ENCODE measurements at regions not wholly inside any gene's neighbourhood (a gene's known extent, or its start where the extent isn't known, plus 50 kb on each side); places are given as distances from the start of the nearest gene placed in this dataset.

- Histone ChIP-seq H3K27me3 (ENCODE audit: control insufficient read depth, insufficient read depth, low read length) (no peaks in the 10 kb centered on the region), H3K27ac (ENCODE audit: low read depth, low read length) (no peak overlapping the region), H3K4me3 (ENCODE audit: low read depth, low read length) (no peak overlapping the region), H3K9me3 (ENCODE audit: control insufficient read depth, insufficient read depth, low read length) (peaks cover 2% of the 10 kb centered on the region; the same call in 1 of the 2 replicates)
- no peak for TF ChIP-seq CTCF (IDR thresholded peaks at IDR 0.05; ENCODE audit: low read depth, low read length)
- DNase-seq (ENCODE audit: low read depth, low spot score): no peak
- ChIA-PET CTCF (interaction anchor here (1.2 kb wide), 1 partner anchor 36 kb away, joined by 3 read pairs; no protein-coding TSS in a partner anchor), POLR2A (no interaction called here)
Measured at GRCh38 chr1:229191066-229191674, 79.7 kb upstream of the RAB4A start.

- CTCF ChIA-PET: interaction anchor here (1.2 kb wide), 1 partner anchor 35 kb away, joined by 3 read pairs; no protein-coding TSS in a partner anchor
- Histone ChIP-seq H3K27me3 (ENCODE audit: control insufficient read depth, insufficient read depth, low read length) (no peaks in the 10 kb centered on the region), H3K9me3 (ENCODE audit: control insufficient read depth, insufficient read depth, low read length) (peaks cover 2% of the 10 kb centered on the region; the same call in 1 of the 2 replicates), H3K4me3 (ENCODE audit: low read depth, low read length) (no peak overlapping the region), H3K27ac (ENCODE audit: low read depth, low read length) (no peak overlapping the region)
- no peak for TF ChIP-seq CTCF (IDR thresholded peaks at IDR 0.05; ENCODE audit: low read depth, low read length)
- POLR2A ChIA-PET: no interaction called here
- no peak for DNase-seq (ENCODE audit: low read depth, low spot score)
Measured at GRCh38 chr1:229192031-229192430, 78.9 kb upstream of the RAB4A start.

GRCh38 chr1:229192853-229193252 is 78.1 kb upstream of the RAB4A start:
- H3K27ac ChIP-seq (ENCODE audit: low read depth, low read length): no peak overlapping the region
- CTCF ChIA-PET: interaction anchor here (1.2 kb wide), 1 partner anchor 34 kb away, joined by 4 read pairs; no protein-coding TSS in a partner anchor
- DNase-seq (ENCODE audit: low read depth, low spot score): no peak
- H3K4me3 ChIP-seq (ENCODE audit: low read depth, low read length): no peak overlapping the region
- TF ChIP-seq CTCF (IDR thresholded peaks at IDR 0.05; ENCODE audit: low read depth, low read length): no peak
- no peaks in the 10 kb centered on the region for H3K27me3 ChIP-seq (ENCODE audit: control insufficient read depth, insufficient read depth, low read length)
- peaks cover 2% of the 10 kb centered on the region; the same call in 1 of the 2 replicates for H3K9me3 ChIP-seq (ENCODE audit: control insufficient read depth, insufficient read depth, low read length)
- POLR2A ChIA-PET: no interaction called here

- DNase-seq (ENCODE audit: low read depth, low spot score): no peak
- Histone ChIP-seq H3K4me3 (ENCODE audit: low read depth, low read length) (no peak overlapping the region), H3K27me3 (ENCODE audit: control insufficient read depth, insufficient read depth, low read length) (no peaks in the 10 kb centered on the region), H3K9me3 (ENCODE audit: control insufficient read depth, insufficient read depth, low read length) (peaks cover 2% of the 10 kb centered on the region; the same call in 1 of the 2 replicates), H3K27ac (ENCODE audit: low read depth, low read length) (no peak overlapping the region)
- ChIA-PET CTCF (interaction anchor here (1.2 kb wide), 1 partner anchor 33 kb away, joined by 4 read pairs; no protein-coding TSS in a partner anchor), POLR2A (no interaction called here)
- no peak for TF ChIP-seq CTCF (IDR thresholded peaks at IDR 0.05; ENCODE audit: low read depth, low read length)
Measured at GRCh38 chr1:229194096-229194495, 76.8 kb upstream of the RAB4A start.

- no peak overlapping the region for H3K27ac ChIP-seq (ENCODE audit: low read depth, low read length)
- peaks cover 2% of the 10 kb centered on the region; the same call in 1 of the 2 replicates for H3K9me3 ChIP-seq (ENCODE audit: control insufficient read depth, insufficient read depth, low read length)
- no peak for DNase-seq (ENCODE audit: low read depth, low spot score)
- TF ChIP-seq CTCF (IDR thresholded peaks at IDR 0.05; ENCODE audit: low read depth, low read length): no peak
- POLR2A ChIA-PET: no interaction called here
- H3K27me3 ChIP-seq (ENCODE audit: control insufficient read depth, insufficient read depth, low read length): no peaks in the 10 kb centered on the region
- no peak overlapping the region for H3K4me3 ChIP-seq (ENCODE audit: low read depth, low read length)
- CTCF ChIA-PET: no interaction called here
Measured at GRCh38 chr1:229195246-229195645, 75.7 kb upstream of the RAB4A start.

All from AG04450 (cell line).